RWPE2 (cell line): ENCODE measurements at regions not wholly inside any gene's neighbourhood (a gene's known extent, or its start where the extent isn't known, plus 50 kb on each side); places are given as distances from the start of the nearest gene placed in this dataset.
"Not testable (repeated sequence)": the region's sequence is repeated elsewhere in the genome, so short reads cannot be mapped to it uniquely, and the experiment has no call there.

Source experiments
- ATAC-seq: fragments of 200-7000 bp; cut with Tn5 transposase; 3 replicates; pipeline ENCODE4 v1.9.1; 2021; ENCODE audit warnings: low read depth
- DNase-seq: peaks from one replicate; pipeline ENCODE4 v3.0.0-alpha.2; 2020; ENCODE audit warnings: low spot score
- H3K27ac ChIP-seq: fragments of 450-650 bp; 2 replicates; pipeline ENCODE4 v1.5.1; 2017; ENCODE audit warnings: mild to moderate bottlenecking; ENCODE audit not compliant: poor library complexity, severe bottlenecking
- H3K27me3 ChIP-seq: fragments of 250-450 bp; sonication (Bioruptor Pico); 2 replicates; pipeline ENCODE4 v1.5.1; 2021; ENCODE audit warnings: mild to moderate bottlenecking, moderate library complexity; ENCODE audit not compliant: insufficient read depth, poor library complexity, severe bottlenecking
- H3K36me3 ChIP-seq: fragments of 250-450 bp; sonication (Bioruptor Pico); 2 replicates; pipeline ENCODE4 v1.5.1; 2020; ENCODE audit warnings: low read depth, mild to moderate bottlenecking, moderate library complexity
- H3K4me1 ChIP-seq: fragments of 250-450 bp; sonication (Bioruptor Pico); 2 replicates; pipeline ENCODE4 v1.5.1; 2021; ENCODE audit warnings: mild to moderate bottlenecking, moderate library complexity; ENCODE audit not compliant: insufficient read depth, poor library complexity, severe bottlenecking
- H3K4me3 ChIP-seq: fragments of 250-450 bp; sonication (Bioruptor Pico); 2 replicates; pipeline ENCODE4 v1.5.1; 2021; ENCODE audit warnings: mild to moderate bottlenecking, moderate library complexity; ENCODE audit not compliant: severe bottlenecking
- H3K9me3 ChIP-seq: fragments of 250-450 bp; sonication (Bioruptor Pico); 2 replicates; pipeline ENCODE4 v1.5.1; 2021; ENCODE audit warnings: mild to moderate bottlenecking, moderate library complexity; ENCODE audit not compliant: severe bottlenecking
- TF ChIP-seq, protein P1 (sequence below): fragments of 450-650 bp; IDR thresholded peaks from one replicate; pipeline ENCODE4 v1.5.1; 2017; ENCODE audit warnings: mild to moderate bottlenecking, moderate library complexity; ENCODE audit not compliant: poor library complexity, severe bottlenecking

DNA sequence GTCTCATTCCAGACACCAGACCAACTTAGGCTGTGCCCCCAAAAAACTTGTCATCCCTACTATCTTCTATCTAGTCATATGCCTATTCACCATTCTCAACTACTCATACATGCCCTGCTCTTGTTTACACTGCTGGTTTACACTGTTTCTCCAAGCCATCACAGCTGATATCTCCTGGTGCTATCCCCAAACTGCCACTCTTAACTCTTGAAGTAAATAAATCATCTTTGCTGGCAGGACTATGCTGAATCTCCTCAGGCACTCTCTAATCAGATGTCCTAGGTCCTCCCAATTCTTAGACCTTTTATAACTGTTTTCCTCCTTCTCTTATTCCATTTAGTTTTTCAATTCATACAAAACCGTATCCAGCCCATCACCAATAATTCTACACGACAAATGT, 81.9 kb downstream of the EBNA1BP2 start:
- not testable (repeated sequence) for DNase-seq, H3K9me3 ChIP-seq, H3K4me1 ChIP-seq, H3K36me3 ChIP-seq, H3K27ac ChIP-seq, H3K27me3 ChIP-seq, H3K4me3 ChIP-seq, ATAC-seq

DNA sequence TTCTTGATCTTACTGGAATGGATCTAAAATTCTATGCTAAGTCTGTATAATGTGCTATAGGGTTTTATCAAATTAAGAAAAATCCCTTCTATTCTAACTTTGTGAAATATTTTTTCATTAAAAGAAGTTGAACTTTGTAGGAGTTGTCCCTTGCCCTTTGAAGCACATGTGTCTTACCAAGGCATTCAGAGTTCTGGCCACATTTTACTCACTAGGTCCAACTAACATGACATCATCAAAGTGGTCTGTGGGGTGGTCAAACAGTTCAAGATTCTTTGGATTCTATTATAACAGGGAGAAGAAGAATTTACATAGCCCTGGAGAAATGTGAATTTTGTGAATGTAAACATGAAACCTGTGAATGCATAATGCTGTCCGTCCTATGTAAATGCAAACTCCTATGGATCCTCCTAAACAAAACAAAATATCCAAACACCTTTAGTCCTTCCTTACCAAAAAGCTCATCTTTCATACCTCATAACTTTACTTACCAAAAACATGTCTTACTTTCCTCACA, 88.7 kb downstream of the EBNA1BP2 start:
- H3K4me1 ChIP-seq, result no peaks in the 10 kb centered on the region
- H3K36me3 ChIP-seq, result no peaks in the 10 kb centered on the region
- no peaks in the 10 kb centered on the region for H3K27me3 ChIP-seq
- H3K27ac ChIP-seq, result no peak overlapping the region
- TF ChIP-seq, protein P1, sequence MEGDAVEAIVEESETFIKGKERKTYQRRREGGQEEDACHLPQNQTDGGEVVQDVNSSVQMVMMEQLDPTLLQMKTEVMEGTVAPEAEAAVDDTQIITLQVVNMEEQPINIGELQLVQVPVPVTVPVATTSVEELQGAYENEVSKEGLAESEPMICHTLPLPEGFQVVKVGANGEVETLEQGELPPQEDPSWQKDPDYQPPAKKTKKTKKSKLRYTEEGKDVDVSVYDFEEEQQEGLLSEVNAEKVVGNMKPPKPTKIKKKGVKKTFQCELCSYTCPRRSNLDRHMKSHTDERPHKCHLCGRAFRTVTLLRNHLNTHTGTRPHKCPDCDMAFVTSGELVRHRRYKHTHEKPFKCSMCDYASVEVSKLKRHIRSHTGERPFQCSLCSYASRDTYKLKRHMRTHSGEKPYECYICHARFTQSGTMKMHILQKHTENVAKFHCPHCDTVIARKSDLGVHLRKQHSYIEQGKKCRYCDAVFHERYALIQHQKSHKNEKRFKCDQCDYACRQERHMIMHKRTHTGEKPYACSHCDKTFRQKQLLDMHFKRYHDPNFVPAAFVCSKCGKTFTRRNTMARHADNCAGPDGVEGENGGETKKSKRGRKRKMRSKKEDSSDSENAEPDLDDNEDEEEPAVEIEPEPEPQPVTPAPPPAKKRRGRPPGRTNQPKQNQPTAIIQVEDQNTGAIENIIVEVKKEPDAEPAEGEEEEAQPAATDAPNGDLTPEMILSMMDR, result no peak
- H3K4me3 ChIP-seq, result no peak overlapping the region
- DNase-seq (no peak), ATAC-seq (no peak)
- no peaks in the 10 kb centered on the region for H3K9me3 ChIP-seq

DNA sequence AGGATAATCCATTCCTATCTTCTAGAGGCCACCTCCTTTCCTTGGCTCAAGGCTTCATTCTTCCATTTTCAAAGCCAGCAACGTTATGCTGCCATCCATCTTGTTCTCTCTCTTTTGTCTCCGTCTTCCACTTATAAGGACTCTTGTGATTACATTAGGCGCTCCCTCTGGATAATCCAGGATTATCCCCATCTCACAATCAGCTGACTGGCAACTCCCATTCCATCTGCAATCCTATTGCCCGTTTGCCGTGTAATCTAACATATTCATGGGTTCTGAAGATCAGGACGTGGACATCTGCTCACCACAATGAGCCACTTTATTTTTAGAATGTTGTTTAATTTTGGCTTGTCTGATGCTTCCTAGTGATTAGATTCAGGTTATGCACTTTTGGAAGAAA, 89.3 kb downstream of the EBNA1BP2 start:
- Histone ChIP-seq H3K4me1 (no peaks in the 10 kb centered on the region), H3K27me3 (no peaks in the 10 kb centered on the region), H3K36me3 (no peaks in the 10 kb centered on the region), H3K9me3 (no peaks in the 10 kb centered on the region), H3K27ac (no peak overlapping the region), H3K4me3 (no peak overlapping the region)
- ATAC-seq (no peak), DNase-seq (no peak)
- TF ChIP-seq, protein P1, result no peak

DNA sequence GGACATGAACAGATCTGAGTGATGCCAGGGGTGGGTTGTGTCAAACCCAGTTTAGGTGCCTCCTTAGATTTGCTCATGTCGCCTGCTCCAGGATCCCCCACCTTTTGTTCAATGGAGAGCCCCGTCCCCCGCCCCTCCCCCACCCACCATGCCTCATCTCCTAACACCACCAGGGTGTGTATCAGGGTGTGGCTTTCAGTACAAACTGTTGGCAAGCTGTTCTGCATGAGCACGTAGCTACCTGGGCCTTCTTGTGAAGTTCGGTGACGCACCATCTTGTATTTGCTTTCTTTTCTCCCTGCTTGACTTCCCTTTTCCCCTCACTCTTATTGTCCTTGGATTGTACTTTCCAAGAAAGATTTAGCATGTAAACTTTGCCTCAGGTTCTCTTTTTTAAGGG, 94.8 kb downstream of the EBNA1BP2 start:
- ATAC-seq (no peak), DNase-seq (no peak)
- no peak overlapping the region for H3K27ac ChIP-seq
- TF ChIP-seq, protein P1, result no peak
- H3K27me3 ChIP-seq, result no peaks in the 10 kb centered on the region
- H3K4me1 ChIP-seq, result no peaks in the 10 kb centered on the region
- H3K4me3 ChIP-seq, result no peak overlapping the region
- H3K9me3 ChIP-seq, result no peaks in the 10 kb centered on the region
- no peaks in the 10 kb centered on the region for H3K36me3 ChIP-seq

DNA sequence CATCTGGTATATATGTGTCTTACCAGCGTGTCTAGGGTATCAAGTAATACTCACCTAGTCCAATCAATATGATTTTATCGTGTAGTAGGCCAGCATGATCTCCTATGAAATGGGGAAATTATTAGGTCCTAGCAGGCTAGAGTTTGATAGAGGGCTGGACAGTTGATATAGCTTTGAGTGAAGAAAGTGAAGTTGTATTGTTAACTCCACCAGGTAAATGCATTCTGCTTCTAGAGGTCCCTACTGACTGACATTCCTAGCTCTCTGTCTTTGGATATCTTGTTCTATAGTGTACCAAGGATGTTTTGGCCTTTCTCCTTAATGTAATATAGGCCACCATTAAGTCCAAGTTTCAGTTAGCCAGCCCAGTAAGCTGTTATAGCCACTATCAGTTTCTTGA, 97.4 kb downstream of the EBNA1BP2 start:
- TF ChIP-seq, protein P1, result no peak
- H3K4me3 ChIP-seq, result no peak overlapping the region
- DNase-seq, result no peak
- H3K27me3 ChIP-seq, result no peaks in the 10 kb centered on the region
- H3K4me1 ChIP-seq, result no peaks in the 10 kb centered on the region
- H3K9me3 ChIP-seq, result no peaks in the 10 kb centered on the region
- no peaks in the 10 kb centered on the region for H3K36me3 ChIP-seq
- H3K27ac ChIP-seq, result no peak overlapping the region
- ATAC-seq, result no peak
